ENCODE measurements at regions not wholly inside any gene's neighbourhood (a gene's known extent, or its start where the extent isn't known, plus 50 kb on each side); places are given as distances from the start of the nearest gene placed in this dataset.
"Not testable (repeated sequence)": the region's sequence is repeated elsewhere in the genome, so short reads cannot be mapped to it uniquely, and the experiment has no call there.

DNA sequence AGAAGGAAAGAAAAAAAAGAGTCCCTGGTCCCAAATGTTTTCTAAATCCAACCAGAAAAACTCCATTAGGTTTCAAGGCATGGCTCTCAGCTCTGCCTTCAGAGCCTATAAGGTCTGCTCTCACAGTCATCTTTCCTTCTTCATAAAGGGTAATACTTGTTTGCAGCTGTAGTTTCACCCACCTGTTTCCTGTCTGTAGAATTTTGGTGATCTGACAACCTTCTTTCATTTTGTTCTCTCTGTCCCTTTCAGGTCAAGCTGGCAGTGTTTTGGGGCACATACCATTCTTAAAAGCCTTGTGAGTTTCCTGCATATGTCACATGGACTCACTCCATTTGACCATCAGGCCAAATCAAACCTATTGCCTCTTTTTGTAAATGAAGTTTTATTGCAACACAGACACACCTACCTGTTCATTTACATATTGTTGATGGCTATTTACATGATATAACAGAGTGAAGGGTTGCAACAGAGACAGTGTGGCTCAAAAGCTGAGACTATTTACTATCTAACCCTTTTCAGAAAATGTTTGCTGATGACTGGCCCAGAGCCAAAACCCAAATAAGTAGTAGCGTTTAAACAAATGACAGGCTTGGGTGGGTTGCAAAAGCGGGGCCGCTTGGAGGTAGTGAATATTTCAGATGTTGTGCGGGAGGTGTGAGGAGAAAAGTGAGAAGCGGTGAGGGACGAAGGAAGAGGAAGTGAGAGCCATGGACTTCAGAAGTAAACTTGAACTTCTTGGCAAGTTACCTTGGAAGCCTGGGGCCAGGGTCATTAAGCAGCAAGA is 292.7 kb upstream of the PROK2 start:
- TF ChIP-seq POLR2AphosphoS5 (IDR thresholded peaks at IDR 0.05) (no peak), EP300 (IDR thresholded peaks at IDR 0.05; ENCODE audit: low read depth) (no peak), POLR2A (IDR thresholded peaks at IDR 0.05) (no peak)
- TF ChIP-seq, protein P1, sequence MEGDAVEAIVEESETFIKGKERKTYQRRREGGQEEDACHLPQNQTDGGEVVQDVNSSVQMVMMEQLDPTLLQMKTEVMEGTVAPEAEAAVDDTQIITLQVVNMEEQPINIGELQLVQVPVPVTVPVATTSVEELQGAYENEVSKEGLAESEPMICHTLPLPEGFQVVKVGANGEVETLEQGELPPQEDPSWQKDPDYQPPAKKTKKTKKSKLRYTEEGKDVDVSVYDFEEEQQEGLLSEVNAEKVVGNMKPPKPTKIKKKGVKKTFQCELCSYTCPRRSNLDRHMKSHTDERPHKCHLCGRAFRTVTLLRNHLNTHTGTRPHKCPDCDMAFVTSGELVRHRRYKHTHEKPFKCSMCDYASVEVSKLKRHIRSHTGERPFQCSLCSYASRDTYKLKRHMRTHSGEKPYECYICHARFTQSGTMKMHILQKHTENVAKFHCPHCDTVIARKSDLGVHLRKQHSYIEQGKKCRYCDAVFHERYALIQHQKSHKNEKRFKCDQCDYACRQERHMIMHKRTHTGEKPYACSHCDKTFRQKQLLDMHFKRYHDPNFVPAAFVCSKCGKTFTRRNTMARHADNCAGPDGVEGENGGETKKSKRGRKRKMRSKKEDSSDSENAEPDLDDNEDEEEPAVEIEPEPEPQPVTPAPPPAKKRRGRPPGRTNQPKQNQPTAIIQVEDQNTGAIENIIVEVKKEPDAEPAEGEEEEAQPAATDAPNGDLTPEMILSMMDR (IDR thresholded peaks at IDR 0.05), result no peak
- Histone ChIP-seq H3K9me3 (peaks cover 13 to 14% of the 10 kb centered on the region in 2 donors), H3K27ac (peak overlapping the region in 2 of 4 donors; percentile 24 to 26), H3K36me3 (no peaks in the 10 kb centered on the region), H3K27me3 (no peaks in the 10 kb centered on the region), H3K4me1 (peaks cover 3 to 10% (median 6%) of the 10 kb centered on the region in 4 donors), H3K4me3 (no peak overlapping the region)
- intact Hi-C loops (cut with DNase I; ENCODE audit: low total_unique reads), result no loop called here
- DNase-seq, result peak; percentile 32
- in situ Hi-C loops (cut with MboI; ENCODE audit: low pct_ligation_motif_present in 1 of 4, low pct_unique_long_range_greater_than_20kb in 1 of 4, low sequenced_read_pairs in 3 of 4), result no loop called here
- 70 to 77% methylated on average over 6 of the region's 6 CpGs for WGBS, 2 donors (ENCODE audit: low coverage in 1 of 2)

DNA sequence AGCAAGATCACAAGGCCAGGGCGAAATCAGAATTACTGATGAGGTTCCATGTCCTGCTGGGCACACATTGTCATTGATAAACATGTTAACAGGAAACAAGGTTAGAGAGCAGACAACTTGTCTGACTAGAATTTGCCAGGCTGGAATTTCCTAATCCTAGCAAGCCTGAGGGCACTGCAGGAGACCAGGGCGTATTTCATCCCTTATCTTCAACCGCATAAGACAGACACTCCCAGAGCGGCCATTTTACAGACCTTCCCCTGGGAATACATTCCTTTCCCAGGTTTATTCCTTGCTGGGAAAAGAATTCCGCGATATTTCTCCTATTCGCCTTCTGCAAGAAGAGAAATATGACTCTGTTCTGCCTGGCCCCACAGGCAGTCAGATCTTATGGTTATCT is 290.9 kb upstream of the PROK2 start:
- H3K9me3 ChIP-seq, result peaks cover 13 to 14% of the 10 kb centered on the region in 2 donors
- WGBS, 2 donors (ENCODE audit: low coverage in 1 of 2), result 84 to 96% methylated on average over 4 to 7 of the region's 7 CpGs
- intact Hi-C loops (cut with DNase I; ENCODE audit: low total_unique reads); H3K27ac ChIP-seq; H3K36me3 ChIP-seq; in situ Hi-C loops (cut with MboI; ENCODE audit: low pct_ligation_motif_present in 1 of 4, low pct_unique_long_range_greater_than_20kb in 1 of 4, low sequenced_read_pairs in 3 of 4); H3K27me3 ChIP-seq; DNase-seq; H3K4me3 ChIP-seq; H3K4me1 ChIP-seq: not testable (repeated sequence)

DNA sequence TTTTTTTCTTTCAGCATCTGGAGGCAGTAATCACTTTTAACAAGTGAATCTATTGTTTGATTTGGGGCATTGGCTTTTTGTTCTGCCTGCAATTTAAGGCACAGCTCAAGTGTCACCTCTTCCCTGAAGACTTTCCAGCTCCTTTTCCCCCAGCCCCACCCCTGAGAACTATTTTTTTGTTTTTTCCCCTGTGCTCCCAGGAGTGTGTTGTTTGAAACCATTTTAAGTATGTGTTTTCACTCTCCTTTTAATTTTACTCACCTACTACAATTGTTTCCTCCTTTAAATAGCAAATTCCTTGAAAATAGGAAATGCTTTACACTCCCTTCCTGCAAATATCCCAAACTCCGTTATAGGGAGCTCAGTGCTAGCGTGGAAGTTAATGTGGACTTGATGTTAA is 286.7 kb upstream of the PROK2 start:
- Histone ChIP-seq H3K4me1 (no peaks in the 10 kb centered on the region), H3K9me3 (peaks cover 9 to 14% of the 10 kb centered on the region in 2 donors), H3K36me3 (no peaks in the 10 kb centered on the region), H3K27ac (no peak overlapping the region), H3K27me3 (no peaks in the 10 kb centered on the region), H3K4me3 (no peak overlapping the region)
- intact Hi-C loops (cut with DNase I; ENCODE audit: low total_unique reads), result no loop called here
- in situ Hi-C loops (cut with MboI; ENCODE audit: low pct_ligation_motif_present in 1 of 4, low pct_unique_long_range_greater_than_20kb in 1 of 4, low sequenced_read_pairs in 3 of 4), result no loop called here
- TF ChIP-seq POLR2A (IDR thresholded peaks at IDR 0.05), result no peak
- TF ChIP-seq POLR2AphosphoS5 (IDR thresholded peaks at IDR 0.05), result no peak
- TF ChIP-seq, protein P1 (IDR thresholded peaks at IDR 0.05), result no peak
- TF ChIP-seq EP300 (IDR thresholded peaks at IDR 0.05; ENCODE audit: low read depth), result no peak
- DNase-seq, result no peak
- 84 to 95% methylated on average over 2 of the region's 2 CpGs for WGBS, 2 donors (ENCODE audit: low coverage in 1 of 2)

DNA sequence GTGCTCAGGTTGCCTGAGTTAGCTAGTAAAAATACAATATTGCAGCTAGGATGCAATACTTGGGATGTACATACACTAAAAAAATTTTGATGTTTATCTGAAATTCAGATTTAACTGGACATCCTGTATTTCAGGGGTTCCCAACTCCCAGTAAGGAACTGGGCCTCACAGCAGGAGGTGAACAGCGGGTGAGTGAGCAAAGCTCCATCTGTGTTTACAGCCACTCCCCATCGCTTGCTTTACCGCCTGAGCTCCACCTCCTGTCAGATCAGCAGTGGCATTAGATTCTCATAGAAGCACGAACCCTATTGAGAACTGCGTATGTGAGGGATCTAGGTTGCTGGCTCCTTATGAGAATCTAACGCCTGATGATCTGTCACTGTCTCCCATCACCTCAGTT is 285.1 kb upstream of the PROK2 start:
- in situ Hi-C loops (cut with MboI; ENCODE audit: low pct_ligation_motif_present in 1 of 4, low pct_unique_long_range_greater_than_20kb in 1 of 4, low sequenced_read_pairs in 3 of 4) (no loop called here), intact Hi-C loops (cut with DNase I; ENCODE audit: low total_unique reads) (no loop called here)
- Histone ChIP-seq H3K9me3 (peaks cover 2% of the 10 kb centered on the region in 2 donors), H3K4me3 (no peak overlapping the region), H3K27ac (no peak overlapping the region), H3K4me1 (no peaks in the 10 kb centered on the region), H3K27me3 (no peaks in the 10 kb centered on the region), H3K36me3 (no peaks in the 10 kb centered on the region)
- WGBS, 2 donors (ENCODE audit: low coverage in 1 of 2), result 73% methylated on average over 6 of the region's 6 CpGs; no CpG with 5 or more reads in 1 of the 2 donors
- DNase-seq, result no peak
- TF ChIP-seq, protein P1 (IDR thresholded peaks at IDR 0.05), result no peak
- TF ChIP-seq POLR2A (IDR thresholded peaks at IDR 0.05), result no peak
- TF ChIP-seq EP300 (IDR thresholded peaks at IDR 0.05; ENCODE audit: low read depth), result no peak
- TF ChIP-seq POLR2AphosphoS5 (IDR thresholded peaks at IDR 0.05), result no peak

DNA sequence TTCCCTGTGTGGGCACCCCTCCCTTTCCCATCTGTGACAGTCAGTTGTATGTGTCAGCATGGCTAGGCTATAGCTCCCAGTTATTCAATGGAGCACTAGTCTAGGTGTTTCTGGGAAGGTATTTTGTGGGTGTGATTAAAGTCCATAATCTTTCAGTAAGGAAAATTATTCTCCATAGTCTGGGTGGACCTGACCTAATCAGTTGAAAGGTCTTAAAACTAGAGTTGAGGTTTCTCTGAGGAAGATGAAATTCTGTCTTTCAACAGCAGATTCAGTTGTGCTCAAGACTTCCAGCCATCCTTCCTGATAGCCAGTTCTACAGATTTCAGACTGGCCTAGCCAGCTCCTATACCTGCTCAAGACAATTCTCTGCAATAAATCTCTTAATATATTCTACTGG is 284.6 kb upstream of the PROK2 start:
- no peaks in the 10 kb centered on the region for H3K9me3 ChIP-seq
- TF ChIP-seq POLR2A (IDR thresholded peaks at IDR 0.05) (no peak), POLR2AphosphoS5 (IDR thresholded peaks at IDR 0.05) (no peak), EP300 (IDR thresholded peaks at IDR 0.05; ENCODE audit: low read depth) (no peak)
- TF ChIP-seq, protein P1 (IDR thresholded peaks at IDR 0.05), result no peak
- no peak overlapping the region for H3K4me3 ChIP-seq
- no peaks in the 10 kb centered on the region for H3K27me3 ChIP-seq
- in situ Hi-C loops (cut with MboI; ENCODE audit: low pct_ligation_motif_present in 1 of 4, low pct_unique_long_range_greater_than_20kb in 1 of 4, low sequenced_read_pairs in 3 of 4) (no loop called here), intact Hi-C loops (cut with DNase I; ENCODE audit: low total_unique reads) (no loop called here)
- no peak for DNase-seq
- H3K36me3 ChIP-seq, result no peaks in the 10 kb centered on the region
- no peaks in the 10 kb centered on the region for H3K4me1 ChIP-seq
- H3K27ac ChIP-seq, result no peak overlapping the region

All from transverse colon (tissue), 4 donors.